ENCODE measurements at regions not wholly inside any gene's neighbourhood (a gene's known extent, or its start where the extent isn't known, plus 50 kb on each side); places are given as distances from the start of the nearest gene placed in this dataset.

- no peak for FAIRE-seq
- intact Hi-C loops (cut with DNase I) = no loop called here
These were observed 196.6 kb upstream of the FLRT2 start for GRCh38 chr14:85333313-85333712.

DNA sequence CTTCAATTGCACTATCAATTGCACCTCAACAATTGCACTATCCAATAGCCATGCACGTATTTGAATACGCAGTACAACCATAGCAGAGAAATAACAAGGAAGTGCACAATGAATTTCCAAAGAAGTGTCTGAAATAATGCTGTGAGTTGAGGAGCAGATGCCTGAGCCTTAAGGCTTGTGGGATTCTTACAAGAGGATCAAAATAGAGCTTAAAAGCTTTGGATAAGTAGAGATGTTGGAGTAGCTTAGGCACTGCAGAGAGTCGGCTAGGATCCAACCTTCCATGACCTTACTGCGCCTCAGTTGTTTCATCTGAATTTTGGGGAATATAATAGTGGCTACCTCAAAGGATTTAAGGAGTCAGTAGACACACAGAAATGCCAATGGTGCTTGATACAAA is 196.1 kb upstream of the FLRT2 start:
- H3K4me3 ChIP-seq (ENCODE audit: low read length in 3 of 3) = no peak overlapping the region
- no peak for FAIRE-seq
- H3K4me1 ChIP-seq (ENCODE audit: control insufficient read depth in 2 of 3, insufficient read depth in 2 of 3, low read depth in 1 of 3, low read length in 3 of 3) = no peaks in the 10 kb centered on the region
- no peak overlapping the region for H3K9ac ChIP-seq (ENCODE audit: low read length in 3 of 3)
- intact Hi-C loops (cut with DNase I) = no loop called here
- H3K36me3 ChIP-seq (ENCODE audit: control insufficient read depth in 2 of 3, insufficient read depth in 3 of 3, low read length in 3 of 3) = no peaks in the 10 kb centered on the region
- no peaks in the 10 kb centered on the region for H3K9me3 ChIP-seq (ENCODE audit: control insufficient read depth in 2 of 3, insufficient read depth in 1 of 3, low read length in 3 of 3)
- no peaks in the 10 kb centered on the region for H3K27me3 ChIP-seq (ENCODE audit: control insufficient read depth, insufficient read depth, low read length)
- DNase-seq = no peak
- TF ChIP-seq CTCF (IDR thresholded peaks at IDR 0.05; ENCODE audit: borderline replicate concordance, extremely low read depth, insufficient read depth) = no peak
- H3K27ac ChIP-seq (ENCODE audit: low read depth in 2 of 2, low read length in 2 of 2) = no peak overlapping the region

More at GRCh38 chr14:85333313-85333712, 196.6 kb upstream of the FLRT2 start:
- TF ChIP-seq CTCF (IDR thresholded peaks at IDR 0.05; ENCODE audit: borderline replicate concordance, extremely low read depth, insufficient read depth) = no peak
- Histone ChIP-seq H3K27ac (ENCODE audit: low read depth in 2 of 2, low read length in 2 of 2) (no peak overlapping the region), H3K36me3 (ENCODE audit: control insufficient read depth in 2 of 3, insufficient read depth in 3 of 3, low read length in 3 of 3) (no peaks in the 10 kb centered on the region), H3K27me3 (ENCODE audit: control insufficient read depth, insufficient read depth, low read length) (no peaks in the 10 kb centered on the region), H3K4me1 (ENCODE audit: control insufficient read depth in 2 of 3, insufficient read depth in 2 of 3, low read depth in 1 of 3, low read length in 3 of 3) (no peaks in the 10 kb centered on the region), H3K9ac (ENCODE audit: low read length in 3 of 3) (no peak overlapping the region), H3K4me3 (ENCODE audit: low read length in 3 of 3) (no peak overlapping the region), H3K9me3 (ENCODE audit: control insufficient read depth in 2 of 3, insufficient read depth in 1 of 3, low read length in 3 of 3) (no peaks in the 10 kb centered on the region)
- no peak for DNase-seq

DNA sequence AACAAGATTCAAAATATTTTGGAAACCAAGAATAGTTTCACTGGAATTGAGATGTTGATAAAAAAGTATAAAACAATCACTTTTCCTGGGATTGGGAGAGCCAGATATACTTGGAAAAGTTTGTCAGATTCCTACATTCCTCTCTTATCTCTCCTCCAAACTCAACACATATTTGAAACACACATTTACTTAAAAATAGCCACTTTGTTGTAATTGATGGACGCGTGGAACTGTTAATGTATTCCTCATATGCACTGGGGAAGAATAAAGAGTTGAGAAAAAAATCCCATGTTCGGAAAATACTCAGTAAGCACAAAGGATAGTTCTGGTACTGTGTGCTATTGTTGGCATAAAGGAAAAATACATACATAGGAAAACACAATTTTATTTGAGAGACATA is 195.6 kb upstream of the FLRT2 start:
- FAIRE-seq = no peak

More for the DNA sequence above, 195.6 kb upstream of the FLRT2 start:
- H3K4me1 ChIP-seq (ENCODE audit: control insufficient read depth in 2 of 3, insufficient read depth in 2 of 3, low read depth in 1 of 3, low read length in 3 of 3) = no peaks in the 10 kb centered on the region
- no peak overlapping the region for H3K27ac ChIP-seq (ENCODE audit: low read depth in 2 of 2, low read length in 2 of 2)
- no peaks in the 10 kb centered on the region for H3K9me3 ChIP-seq (ENCODE audit: control insufficient read depth in 2 of 3, insufficient read depth in 1 of 3, low read length in 3 of 3)
- H3K9ac ChIP-seq (ENCODE audit: low read length in 3 of 3) = no peak overlapping the region
- no peaks in the 10 kb centered on the region for H3K27me3 ChIP-seq (ENCODE audit: control insufficient read depth, insufficient read depth, low read length)
- no peaks in the 10 kb centered on the region for H3K36me3 ChIP-seq (ENCODE audit: control insufficient read depth in 2 of 3, insufficient read depth in 3 of 3, low read length in 3 of 3)
- TF ChIP-seq CTCF (IDR thresholded peaks at IDR 0.05; ENCODE audit: borderline replicate concordance, extremely low read depth, insufficient read depth) = no peak
- intact Hi-C loops (cut with DNase I) = no loop called here
- no peak overlapping the region for H3K4me3 ChIP-seq (ENCODE audit: low read length in 3 of 3)
- DNase-seq = no peak

Data from kidney (tissue), 13 donors.